ENCODE measurements at regions not wholly inside any gene's neighbourhood (a gene's known extent, or its start where the extent isn't known, plus 50 kb on each side); places are given as distances from the start of the nearest gene placed in this dataset.

GRCh38 chr5:42875785-42876374 is 64.2 kb upstream of the SELENOP start:
- TF ChIP-seq CTCF (IDR thresholded peaks at IDR 0.05; ENCODE audit: low read depth, low read length, poor library complexity, severe bottlenecking) = no peak
- no peak for TF ChIP-seq EZH2phosphoT487 (IDR thresholded peaks at IDR 0.05; ENCODE audit: borderline replicate concordance, low read length)

Measured in DOHH2 (cell line).